ENCODE measurements at regions not wholly inside any gene's neighbourhood (a gene's known extent, or its start where the extent isn't known, plus 50 kb on each side); places are given as distances from the start of the nearest gene placed in this dataset.

DNA sequence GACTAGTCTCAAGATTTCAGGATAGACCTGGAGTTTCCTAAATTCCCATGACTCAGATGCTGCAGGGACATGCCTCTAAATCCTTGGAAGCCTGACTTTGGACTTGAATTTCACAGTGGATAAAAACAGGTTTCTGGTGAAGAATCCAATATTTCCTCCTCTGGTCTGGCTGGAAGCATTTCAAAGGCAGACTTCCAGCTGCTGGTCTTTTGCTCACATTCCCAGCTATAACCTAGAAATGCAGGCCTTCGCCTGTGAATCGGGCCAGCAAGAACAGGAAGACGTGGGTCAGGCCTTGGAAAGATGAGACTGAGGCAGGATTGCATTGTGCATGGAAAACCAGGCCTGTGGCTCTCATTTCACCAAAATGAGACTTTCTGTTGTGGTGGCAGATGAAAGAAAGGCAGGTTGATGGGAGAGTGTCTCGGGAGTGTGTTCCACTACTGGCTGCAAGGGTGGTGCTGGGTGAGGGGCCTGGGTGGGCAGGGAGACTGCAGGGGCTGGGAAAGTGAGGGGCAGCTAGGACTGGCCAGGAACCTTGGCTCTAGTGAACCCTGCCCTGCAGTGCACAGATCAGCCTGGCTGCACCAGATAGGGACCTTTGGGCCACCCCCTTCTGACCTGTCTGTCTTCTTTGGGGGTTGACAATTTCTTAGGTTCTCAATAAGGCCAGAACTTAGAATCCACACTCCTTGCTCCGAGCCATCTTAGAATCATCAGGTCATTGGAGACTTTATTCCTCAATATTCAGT is 488.8 kb upstream of the MKI67 start:
- TF ChIP-seq, protein P1, sequence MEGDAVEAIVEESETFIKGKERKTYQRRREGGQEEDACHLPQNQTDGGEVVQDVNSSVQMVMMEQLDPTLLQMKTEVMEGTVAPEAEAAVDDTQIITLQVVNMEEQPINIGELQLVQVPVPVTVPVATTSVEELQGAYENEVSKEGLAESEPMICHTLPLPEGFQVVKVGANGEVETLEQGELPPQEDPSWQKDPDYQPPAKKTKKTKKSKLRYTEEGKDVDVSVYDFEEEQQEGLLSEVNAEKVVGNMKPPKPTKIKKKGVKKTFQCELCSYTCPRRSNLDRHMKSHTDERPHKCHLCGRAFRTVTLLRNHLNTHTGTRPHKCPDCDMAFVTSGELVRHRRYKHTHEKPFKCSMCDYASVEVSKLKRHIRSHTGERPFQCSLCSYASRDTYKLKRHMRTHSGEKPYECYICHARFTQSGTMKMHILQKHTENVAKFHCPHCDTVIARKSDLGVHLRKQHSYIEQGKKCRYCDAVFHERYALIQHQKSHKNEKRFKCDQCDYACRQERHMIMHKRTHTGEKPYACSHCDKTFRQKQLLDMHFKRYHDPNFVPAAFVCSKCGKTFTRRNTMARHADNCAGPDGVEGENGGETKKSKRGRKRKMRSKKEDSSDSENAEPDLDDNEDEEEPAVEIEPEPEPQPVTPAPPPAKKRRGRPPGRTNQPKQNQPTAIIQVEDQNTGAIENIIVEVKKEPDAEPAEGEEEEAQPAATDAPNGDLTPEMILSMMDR (IDR thresholded peaks at IDR 0.05), result no peak
- TF ChIP-seq POLR2A (IDR thresholded peaks at IDR 0.05), result no peak
